HCT116 (cell line): ENCODE measurements at regions not wholly inside any gene's neighbourhood (a gene's known extent, or its start where the extent isn't known, plus 50 kb on each side); places are given as distances from the start of the nearest gene placed in this dataset.

Experiments used
- ATF3 ChIP-seq: IDR thresholded peaks from 2 replicates; pipeline ENCODE4 v1.6.1; 2012
- CEBPB ChIP-seq: IDR thresholded peaks from 2 replicates; pipeline ENCODE4 v1.6.1; 2012; ENCODE audit warnings: low read depth
- CTCF ChIP-seq, 3 experiments: fragments of 200-600 bp in 1 of 3; sonication (generic) in 1 of 3; IDR thresholded peaks in 2 of 3; conservative IDR thresholded peaks in 1 of 3; 2 replicates each; pipeline ENCODE4 v1.5.1; 2012 to 2017; ENCODE audit warnings: low read depth in 2 of 3, low read length in 2 of 3, antibody characterized with exemption in 1 of 3, borderline replicate concordance in 1 of 3, control low read depth in 1 of 3, mild to moderate bottlenecking in 1 of 3, mixed read lengths in 1 of 3, mixed run types in 1 of 3, moderate library complexity in 1 of 3; ENCODE audit not compliant: insufficient read depth in 1 of 3
- JUND ChIP-seq: IDR thresholded peaks from 2 replicates; pipeline ENCODE4 v1.6.1; 2012
- POLR2A ChIP-seq: IDR thresholded peaks from 2 replicates; pipeline ENCODE4 v1.7.0; 2011; ENCODE audit warnings: borderline replicate concordance; ENCODE audit not compliant: insufficient read depth, insufficient read length; ENCODE audit errors: extremely low read depth
- POLR2AphosphoS5 ChIP-seq: IDR thresholded peaks from 2 replicates; pipeline ENCODE4 v1.6.1; 2011; ENCODE audit warnings: mild to moderate bottlenecking, low read depth, low read length, moderate library complexity
- RAD21 ChIP-seq: IDR thresholded peaks from 2 replicates; pipeline ENCODE4 v1.6.1; 2012; ENCODE audit warnings: low read depth, mild to moderate bottlenecking
- REST ChIP-seq: IDR thresholded peaks from 2 replicates; pipeline ENCODE4 v1.6.1; 2012; ENCODE audit warnings: low read depth
- SIN3A ChIP-seq: IDR thresholded peaks from 2 replicates; pipeline ENCODE4 v1.6.1; 2012; ENCODE audit warnings: low read depth
- SP1 ChIP-seq: IDR thresholded peaks from 2 replicates; pipeline ENCODE4 v1.6.1; 2012; ENCODE audit warnings: low read depth

GRCh38 chr5:72599519-72600370 is 92.5 kb upstream of the ZNF366 start:
- no peak for TF ChIP-seq JUND
- TF ChIP-seq CTCF (IDR thresholded peaks at IDR 0.05 in 2 of 3, conservative IDR thresholded peaks at IDR 0.05 in 1 of 3; ENCODE audit: borderline replicate concordance in 1 of 3, insufficient read depth in 1 of 3, low read depth in 2 of 3, low read length in 2 of 3), result no peak
- no peak for TF ChIP-seq ATF3
- TF ChIP-seq POLR2A, result no peak
- TF ChIP-seq SP1, result no peak
- no peak for TF ChIP-seq REST
- TF ChIP-seq CEBPB, result no peak
- no peak for TF ChIP-seq POLR2AphosphoS5
- TF ChIP-seq SIN3A, result no peak
- TF ChIP-seq RAD21, result no peak
